ENCODE measurements at regions not wholly inside any gene's neighbourhood (a gene's known extent, or its start where the extent isn't known, plus 50 kb on each side); places are given as distances from the start of the nearest gene placed in this dataset.

DNA sequence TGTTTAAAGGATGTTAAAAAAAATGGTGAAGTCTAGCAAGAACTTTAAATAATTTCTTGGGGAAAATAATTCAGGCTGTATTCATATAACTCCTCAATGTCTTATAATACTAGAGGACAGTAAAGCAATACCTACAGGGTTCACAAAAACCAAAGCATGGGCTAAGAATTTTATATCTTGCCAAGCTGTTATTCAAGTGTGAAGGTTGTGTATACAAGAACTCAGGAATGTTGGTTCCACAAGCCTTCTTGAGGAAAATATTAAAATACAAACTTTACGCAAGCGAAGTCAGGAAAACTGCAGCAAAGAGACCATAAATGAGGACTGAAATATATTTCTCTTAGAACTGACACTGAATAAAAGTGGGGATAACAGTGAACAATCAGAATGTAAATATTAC lies 76.1 kb upstream of the DNAJC10 start:
- TF ChIP-seq, protein P1, sequence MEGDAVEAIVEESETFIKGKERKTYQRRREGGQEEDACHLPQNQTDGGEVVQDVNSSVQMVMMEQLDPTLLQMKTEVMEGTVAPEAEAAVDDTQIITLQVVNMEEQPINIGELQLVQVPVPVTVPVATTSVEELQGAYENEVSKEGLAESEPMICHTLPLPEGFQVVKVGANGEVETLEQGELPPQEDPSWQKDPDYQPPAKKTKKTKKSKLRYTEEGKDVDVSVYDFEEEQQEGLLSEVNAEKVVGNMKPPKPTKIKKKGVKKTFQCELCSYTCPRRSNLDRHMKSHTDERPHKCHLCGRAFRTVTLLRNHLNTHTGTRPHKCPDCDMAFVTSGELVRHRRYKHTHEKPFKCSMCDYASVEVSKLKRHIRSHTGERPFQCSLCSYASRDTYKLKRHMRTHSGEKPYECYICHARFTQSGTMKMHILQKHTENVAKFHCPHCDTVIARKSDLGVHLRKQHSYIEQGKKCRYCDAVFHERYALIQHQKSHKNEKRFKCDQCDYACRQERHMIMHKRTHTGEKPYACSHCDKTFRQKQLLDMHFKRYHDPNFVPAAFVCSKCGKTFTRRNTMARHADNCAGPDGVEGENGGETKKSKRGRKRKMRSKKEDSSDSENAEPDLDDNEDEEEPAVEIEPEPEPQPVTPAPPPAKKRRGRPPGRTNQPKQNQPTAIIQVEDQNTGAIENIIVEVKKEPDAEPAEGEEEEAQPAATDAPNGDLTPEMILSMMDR (IDR thresholded peaks at IDR 0.05; ENCODE audit: low read depth, low read length, missing control alignments): no peak
- DNase-seq (ENCODE audit: low read depth): no peak
- no peak overlapping the region for H3K4me3 ChIP-seq (ENCODE audit: low read depth, low read length)
- in situ Hi-C loops (cut with HindIII; ENCODE audit: low sequenced_read_pairs): no loop called here

DNA sequence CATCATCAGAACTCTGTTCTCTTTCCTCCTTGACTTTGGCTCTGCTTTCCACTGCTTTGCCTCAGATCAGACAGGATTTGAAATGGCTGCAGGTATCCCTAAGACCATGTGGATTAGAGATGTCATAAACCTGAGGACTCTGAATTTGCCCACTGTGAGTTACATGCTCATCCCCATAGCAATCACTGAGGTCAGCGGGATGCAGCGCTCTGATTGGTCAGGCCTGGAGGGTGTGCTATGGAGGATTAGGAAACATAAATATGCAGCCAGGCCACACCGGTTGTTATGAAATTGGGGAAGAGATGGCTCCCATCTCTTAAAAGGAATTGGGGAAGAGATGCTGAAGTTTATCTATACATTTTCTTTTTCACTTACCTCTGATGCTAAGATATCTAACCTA lies 73.7 kb upstream of the DNAJC10 start:
- in situ Hi-C loops (cut with HindIII; ENCODE audit: low sequenced_read_pairs): no loop called here
- DNase-seq (ENCODE audit: low read depth): no peak
- no peak overlapping the region for H3K4me3 ChIP-seq (ENCODE audit: low read depth, low read length)
- TF ChIP-seq, protein P1 (IDR thresholded peaks at IDR 0.05; ENCODE audit: low read depth, low read length, missing control alignments): no peak

DNA sequence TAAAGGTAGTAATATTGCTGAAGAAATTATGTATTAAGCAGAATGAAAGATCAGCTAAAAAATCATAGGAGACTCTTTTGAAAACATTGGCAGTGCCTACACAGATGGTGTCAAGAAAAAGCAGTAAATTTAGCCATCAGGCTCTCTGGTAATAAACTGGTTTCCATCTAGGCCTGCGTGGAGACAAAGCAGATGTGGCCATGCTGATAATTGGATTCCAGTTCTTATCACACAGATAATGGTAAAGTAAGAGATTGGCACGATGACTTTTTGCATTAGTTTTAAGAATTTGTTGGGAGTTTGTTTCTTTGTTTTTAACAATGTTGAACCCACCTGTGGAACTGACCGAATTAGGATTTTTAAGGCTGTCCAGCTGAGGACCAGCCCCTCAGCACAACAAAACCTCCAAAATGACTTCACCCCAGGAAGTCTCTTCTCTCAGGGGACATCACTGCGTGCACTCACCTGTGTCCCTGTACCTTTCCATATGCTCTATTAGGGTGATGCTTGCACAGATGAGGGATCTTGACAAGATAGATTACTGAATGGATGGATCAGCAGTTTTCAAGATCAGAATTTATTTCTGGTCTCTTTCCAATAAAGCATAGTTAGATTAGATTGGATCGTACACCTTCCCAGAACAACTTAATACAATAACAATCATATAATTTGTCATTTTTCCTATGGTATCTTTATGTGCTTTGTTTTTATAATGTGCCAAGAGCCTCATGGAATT lies 69.1 kb upstream of the DNAJC10 start:
- in situ Hi-C loops (cut with HindIII; ENCODE audit: low sequenced_read_pairs): no loop called here
- no peak overlapping the region for H3K4me3 ChIP-seq (ENCODE audit: low read depth, low read length)
- DNase-seq (ENCODE audit: low read depth): no peak
- TF ChIP-seq, protein P1 (IDR thresholded peaks at IDR 0.05; ENCODE audit: low read depth, low read length, missing control alignments): no peak

DNA sequence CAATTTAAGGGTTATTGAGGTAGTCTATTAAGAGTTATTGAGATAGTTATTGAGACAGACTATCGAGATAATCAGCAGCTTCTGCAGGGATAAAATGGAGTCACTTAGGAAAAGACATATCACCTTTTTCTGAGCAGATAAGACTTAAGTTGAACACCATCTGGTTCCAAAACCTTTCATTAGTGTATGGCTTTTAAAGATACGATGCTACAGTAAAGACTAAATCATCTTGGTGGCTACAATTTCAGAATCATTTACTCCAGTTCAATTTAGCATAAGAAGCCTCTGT lies 68.6 kb upstream of the DNAJC10 start:
- TF ChIP-seq, protein P1 (IDR thresholded peaks at IDR 0.05; ENCODE audit: low read depth, low read length, missing control alignments): no peak
- in situ Hi-C loops (cut with HindIII; ENCODE audit: low sequenced_read_pairs): no loop called here
- DNase-seq (ENCODE audit: low read depth): no peak
- H3K4me3 ChIP-seq (ENCODE audit: low read depth, low read length): no peak overlapping the region

DNA sequence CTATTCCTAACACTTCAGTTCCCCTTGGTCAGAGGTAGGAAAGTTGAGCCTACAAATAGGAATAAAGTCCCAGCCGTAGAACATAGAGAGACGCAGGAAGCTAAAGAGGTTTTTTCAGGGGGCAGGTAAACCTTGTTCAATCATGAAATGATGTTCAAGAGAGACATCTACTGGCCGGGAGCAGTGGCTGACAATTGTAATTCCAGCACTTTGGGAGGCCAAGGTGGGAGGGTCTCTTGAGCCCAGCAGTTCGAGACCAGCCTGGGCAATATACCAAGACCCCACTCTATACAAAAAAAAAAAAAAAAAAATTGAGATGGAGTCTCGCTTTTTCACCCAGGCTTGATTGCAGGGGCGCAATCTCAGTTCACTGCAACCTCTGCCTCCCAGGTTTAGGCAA lies 66.7 kb upstream of the DNAJC10 start:
- in situ Hi-C loops (cut with HindIII; ENCODE audit: low sequenced_read_pairs): no loop called here
- DNase-seq (ENCODE audit: low read depth): no peak
- TF ChIP-seq, protein P1 (IDR thresholded peaks at IDR 0.05; ENCODE audit: low read depth, low read length, missing control alignments): peak; percentile 68
- no peak overlapping the region for H3K4me3 ChIP-seq (ENCODE audit: low read depth, low read length)

DNA sequence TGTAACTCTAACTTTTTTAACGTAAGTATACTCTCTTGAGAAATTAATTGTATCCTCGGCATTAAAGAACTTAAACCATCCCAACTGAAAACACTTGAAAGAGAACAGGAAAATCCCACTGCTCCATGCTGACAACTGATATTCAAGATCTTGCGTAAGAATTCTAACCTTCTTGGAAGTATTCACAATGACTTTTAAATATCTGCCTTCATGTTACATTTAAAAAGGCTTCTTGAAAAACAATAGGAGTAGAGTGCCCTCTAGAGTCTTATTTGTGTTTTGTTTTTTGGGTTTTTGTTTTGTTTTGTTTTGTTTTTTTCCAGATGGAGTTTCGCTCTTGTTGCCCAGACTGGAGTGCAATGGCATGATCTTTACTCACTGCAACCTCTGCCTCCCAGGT lies 65.4 kb upstream of the DNAJC10 start:
- H3K4me3 ChIP-seq (ENCODE audit: low read depth, low read length): no peak overlapping the region
- in situ Hi-C loops (cut with HindIII; ENCODE audit: low sequenced_read_pairs): loop anchor here (25.0 kb wide), 1 partner anchor 463 kb away; no protein-coding TSS in a partner anchor
- TF ChIP-seq, protein P1 (IDR thresholded peaks at IDR 0.05; ENCODE audit: low read depth, low read length, missing control alignments): peak; percentile 17
- peak; percentile 49 for DNase-seq (ENCODE audit: low read depth)
